ENCODE measurements at regions not wholly inside any gene's neighbourhood (a gene's known extent, or its start where the extent isn't known, plus 50 kb on each side); places are given as distances from the start of the nearest gene placed in this dataset.

- TF ChIP-seq CTCF (conservative IDR thresholded peaks at IDR 0.05; ENCODE audit: low read depth, low read length) (no peak), EZH2 (IDR thresholded peaks at IDR 0.05; ENCODE audit: low read length, unreplicated experiment) (no peak)
Measured at GRCh38 chr2:57615855-57616556, 430.6 kb upstream of the VRK2 start.
